Neural progenitor cell (in vitro differentiated cells): ENCODE measurements at regions not wholly inside any gene's neighbourhood (a gene's known extent, or its start where the extent isn't known, plus 50 kb on each side); places are given as distances from the start of the nearest gene placed in this dataset.

Experiments
- DNase-seq: peaks from one replicate; pipeline ENCODE4 v3.0.0-alpha.2; 2016; ENCODE audit warnings: low spot score
- H2AFZ ChIP-seq: fragments of 200-600 bp; sonication (generic); replicated peaks from 2 replicates; pipeline ENCODE4 v1.6.1; 2016; ENCODE audit warnings: antibody characterized with exemption
- H3F3A ChIP-seq: fragments of 200-600 bp; sonication (generic); 2 replicates; pipeline ENCODE4 v1.6.1; 2016; ENCODE audit warnings: antibody characterized with exemption, low read depth
- H3K27ac ChIP-seq: fragments of 200-600 bp; sonication (generic); 2 replicates; pipeline ENCODE4 v1.5.1; 2016; ENCODE audit warnings: mild to moderate bottlenecking
- H3K27me3 ChIP-seq: fragments of 200-600 bp; sonication (generic); 2 replicates; pipeline ENCODE4 v1.6.1; 2016; ENCODE audit warnings: mild to moderate bottlenecking, moderate library complexity
- H3K36me3 ChIP-seq: fragments of 200-600 bp; sonication (generic); 2 replicates; pipeline ENCODE4 v1.5.1; 2016
- H3K4me1 ChIP-seq: fragments of 200-600 bp; sonication (generic); 2 replicates; pipeline ENCODE4 v1.6.1; 2016; ENCODE audit warnings: mixed run types
- H3K4me2 ChIP-seq: fragments of 200-600 bp; sonication (generic); 2 replicates; pipeline ENCODE4 v1.6.1; 2016
- H3K4me3 ChIP-seq: fragments of 200-600 bp; sonication (generic); 2 replicates; pipeline ENCODE4 v1.5.1; 2016
- H3K79me2 ChIP-seq: fragments of 200-600 bp; sonication (generic); 2 replicates; pipeline ENCODE4 v1.6.1; 2016; ENCODE audit warnings: low read depth
- H3K9ac ChIP-seq: fragments of 200-600 bp; sonication (generic); 2 replicates; pipeline ENCODE4 v1.6.1; 2016
- H3K9me3 ChIP-seq: fragments of 200-600 bp; sonication (generic); 2 replicates; pipeline ENCODE4 v1.5.1; 2016; ENCODE audit warnings: low read depth
- H4K20me1 ChIP-seq: fragments of 200-600 bp; sonication (generic); 2 replicates; pipeline ENCODE4 v1.6.1; 2016; ENCODE audit warnings: low read depth
- H3K27ac Mint-ChIP-seq: 3 replicates; pipeline ENCODE4 v1.8.0; 2021; ENCODE audit warnings: mixed read lengths
- H3K27me3 Mint-ChIP-seq: 2 replicates; pipeline ENCODE4 v1.8.0; 2022; ENCODE audit warnings: low read depth, mild to moderate bottlenecking, inconsistent platforms, moderate library complexity, mixed read lengths; ENCODE audit not compliant: insufficient read depth
- H3K36me3 Mint-ChIP-seq: 3 replicates; pipeline ENCODE4 v1.8.0; 2021; ENCODE audit warnings: mixed read lengths
- H3K4me1 Mint-ChIP-seq: 3 replicates; pipeline ENCODE4 v1.8.0; 2021; ENCODE audit warnings: mixed read lengths
- H3K4me3 Mint-ChIP-seq: 3 replicates; pipeline ENCODE4 v1.8.0; 2021; ENCODE audit warnings: mild to moderate bottlenecking, moderate library complexity, mixed read lengths
- H3K9me3 Mint-ChIP-seq: 3 replicates; pipeline ENCODE4 v1.8.0; 2020; ENCODE audit warnings: mixed read lengths
- CTCF ChIP-seq: fragments of 200-600 bp; sonication (generic); IDR thresholded peaks from 2 replicates; pipeline ENCODE4 v1.5.1; 2017; ENCODE audit warnings: antibody characterized with exemption, mild to moderate bottlenecking
- EZH2 ChIP-seq: fragments of 200-600 bp; sonication (generic); IDR thresholded peaks from 2 replicates; pipeline ENCODE4 v1.6.1; 2017; ENCODE audit warnings: antibody characterized with exemption, mild to moderate bottlenecking, moderate library complexity
- EZH2phosphoT487 ChIP-seq: fragments of 200-600 bp; sonication (generic); IDR thresholded peaks from 2 replicates; pipeline ENCODE4 v1.6.1; 2017; ENCODE audit warnings: antibody characterized with exemption

GRCh38 chr15:62495670-62496614 lies 330.9 kb upstream of the C2CD4B start:
- H3K9me3 ChIP-seq = no peaks in the 10 kb centered on the region
- no peaks in the 10 kb centered on the region for H3K9me3 Mint-ChIP-seq
- no peaks in the 10 kb centered on the region for H3K36me3 ChIP-seq
- H3K79me2 ChIP-seq = no peaks in the 10 kb centered on the region
- DNase-seq = no peak
- H3K27me3 ChIP-seq = no peaks in the 10 kb centered on the region
- no peak for TF ChIP-seq EZH2
- TF ChIP-seq CTCF = no peak
- TF ChIP-seq EZH2phosphoT487 = no peak
- H3K4me3 ChIP-seq = no peak overlapping the region
- peak overlapping the region; percentile 2 for H3K4me2 ChIP-seq
- H3K36me3 Mint-ChIP-seq = no peaks in the 10 kb centered on the region
- no peaks in the 10 kb centered on the region for H4K20me1 ChIP-seq
- H2AFZ ChIP-seq = no peak overlapping the region
- H3K27ac Mint-ChIP-seq = no peak overlapping the region
- H3K4me3 Mint-ChIP-seq = peak overlapping the region; percentile 27
- peaks cover 2% of the 10 kb centered on the region for H3K27me3 Mint-ChIP-seq
- H3K27ac ChIP-seq = no peak overlapping the region
- peaks cover 50% of the 10 kb centered on the region for H3K4me1 Mint-ChIP-seq
- H3K4me1 ChIP-seq = peaks cover 35% of the 10 kb centered on the region
- H3F3A ChIP-seq = peaks cover 20% of the 10 kb centered on the region
- H3K9ac ChIP-seq = no peak overlapping the region

- TF ChIP-seq EZH2 (no peak), CTCF (no peak), EZH2phosphoT487 (no peak)
- H3K4me2 ChIP-seq = no peak overlapping the region
- Mint-ChIP-seq H3K27me3 (no peaks in the 10 kb centered on the region), H3K4me3 (no peak overlapping the region), H3K27ac (no peak overlapping the region), H3K36me3 (no peaks in the 10 kb centered on the region), H3K9me3 (no peaks in the 10 kb centered on the region), H3K4me1 (peaks cover 59% of the 10 kb centered on the region)
- H3K4me3 ChIP-seq = no peak overlapping the region
- peaks cover 35% of the 10 kb centered on the region for H3K4me1 ChIP-seq
- peaks cover 20% of the 10 kb centered on the region for H3F3A ChIP-seq
- H2AFZ ChIP-seq = no peak overlapping the region
- H3K27ac ChIP-seq = no peak overlapping the region
- no peaks in the 10 kb centered on the region for H3K27me3 ChIP-seq
- H3K9ac ChIP-seq = no peak overlapping the region
- H4K20me1 ChIP-seq = no peaks in the 10 kb centered on the region
- H3K9me3 ChIP-seq = no peaks in the 10 kb centered on the region
- H3K79me2 ChIP-seq = no peaks in the 10 kb centered on the region
- no peaks in the 10 kb centered on the region for H3K36me3 ChIP-seq
- DNase-seq = no peak
These were observed 332.3 kb upstream of the C2CD4B start for GRCh38 chr15:62497356-62497755.

- Histone ChIP-seq H3K9me3 (no peaks in the 10 kb centered on the region), H3F3A (peaks cover 16% of the 10 kb centered on the region), H2AFZ (no peak overlapping the region), H3K27me3 (no peaks in the 10 kb centered on the region), H3K27ac (no peak overlapping the region), H3K4me2 (no peak overlapping the region), H3K79me2 (no peaks in the 10 kb centered on the region), H3K4me3 (no peak overlapping the region), H3K36me3 (no peaks in the 10 kb centered on the region), H4K20me1 (no peaks in the 10 kb centered on the region), H3K9ac (no peak overlapping the region), H3K4me1 (peaks cover 28% of the 10 kb centered on the region)
- no peaks in the 10 kb centered on the region for H3K36me3 Mint-ChIP-seq
- TF ChIP-seq CTCF = no peak
- no peak for TF ChIP-seq EZH2
- TF ChIP-seq EZH2phosphoT487 = no peak
- no peaks in the 10 kb centered on the region for H3K27me3 Mint-ChIP-seq
- peaks cover 61% of the 10 kb centered on the region for H3K4me1 Mint-ChIP-seq
- no peak overlapping the region for H3K27ac Mint-ChIP-seq
- H3K9me3 Mint-ChIP-seq = no peaks in the 10 kb centered on the region
- no peak for DNase-seq
- H3K4me3 Mint-ChIP-seq = no peak overlapping the region
These were observed 333.2 kb upstream of the C2CD4B start for GRCh38 chr15:62498278-62498677.
